ENCODE measurements at regions not wholly inside any gene's neighbourhood (a gene's known extent, or its start where the extent isn't known, plus 50 kb on each side); places are given as distances from the start of the nearest gene placed in this dataset.

- TF ChIP-seq CTCF (IDR thresholded peaks at IDR 0.05) (no peak), POLR2A (IDR thresholded peaks at IDR 0.05) (no peak), POLR2AphosphoS5 (IDR thresholded peaks at IDR 0.05) (no peak)
Observed at GRCh38 chr1:229941160-229941559, 125.9 kb upstream of the GALNT2 start.
